ENCODE measurements at regions not wholly inside any gene's neighbourhood (a gene's known extent, or its start where the extent isn't known, plus 50 kb on each side); places are given as distances from the start of the nearest gene placed in this dataset.

DNA sequence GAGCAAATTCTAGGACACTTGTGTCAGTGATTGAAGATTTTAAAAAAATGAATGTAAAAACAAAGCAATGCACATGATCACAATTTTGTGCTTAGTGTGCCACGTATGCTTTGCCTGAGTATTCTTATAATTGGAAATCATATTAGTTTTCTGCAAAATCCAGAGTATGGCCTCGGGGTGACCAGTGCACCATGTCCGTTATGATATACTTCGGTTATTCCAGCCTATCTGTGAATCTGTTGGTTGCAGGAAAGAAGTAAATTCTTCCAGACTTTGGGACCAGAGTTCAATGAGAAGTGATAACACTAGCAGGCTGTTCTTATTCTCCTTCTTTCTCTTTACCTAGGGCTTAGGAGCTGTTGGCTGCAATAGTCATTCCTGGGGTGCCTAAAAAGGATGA is 152.0 kb upstream of the TMC3 start:
- Histone ChIP-seq H3K27me3 (ENCODE audit: control insufficient read depth, insufficient read depth, low read length) (no peaks in the 10 kb centered on the region), H3K36me3 (ENCODE audit: control insufficient read depth, insufficient read depth, low read length) (no peaks in the 10 kb centered on the region), H3K4me3 (ENCODE audit: low read length) (no peak overlapping the region), H3K9me3 (ENCODE audit: control insufficient read depth, insufficient read depth, low read length) (no peaks in the 10 kb centered on the region), H3K27ac (ENCODE audit: low read length) (no peak overlapping the region), H3K4me1 (ENCODE audit: control insufficient read depth, insufficient read depth, low read length) (peaks cover 1% of the 10 kb centered on the region; the same call in 1 of the 2 replicates)
- no peak for DNase-seq (ENCODE audit: low read depth, low spot score)
- no CpG with 5 or more reads among the region's 4 CpGs for WGBS (ENCODE audit: insufficient coverage, insufficient read length)

DNA sequence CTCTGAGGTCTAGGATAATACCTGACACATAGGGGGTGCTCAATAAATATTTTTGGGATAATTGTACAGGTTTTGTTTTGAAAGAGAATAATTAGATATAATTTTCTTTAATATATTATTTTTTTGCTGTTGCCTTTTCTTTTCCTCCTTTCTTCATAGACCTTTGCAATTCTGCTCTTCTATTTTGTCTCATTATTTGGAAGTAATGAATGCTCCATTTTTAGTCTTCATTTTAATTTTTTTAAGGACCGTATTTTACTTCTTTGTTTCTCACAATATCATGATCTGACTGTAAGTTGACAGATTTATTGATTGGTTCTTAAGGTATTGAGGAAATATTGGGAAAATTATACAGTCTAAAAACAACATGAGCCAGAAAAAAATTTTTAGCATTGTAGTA is 150.5 kb upstream of the TMC3 start:
- WGBS (ENCODE audit: insufficient coverage, insufficient read length) = no CpG with 5 or more reads among the region's 1 CpG
- Histone ChIP-seq H3K4me1 (ENCODE audit: control insufficient read depth, insufficient read depth, low read length) (no peaks in the 10 kb centered on the region), H3K27ac (ENCODE audit: low read length) (no peak overlapping the region), H3K4me3 (ENCODE audit: low read length) (no peak overlapping the region), H3K36me3 (ENCODE audit: control insufficient read depth, insufficient read depth, low read length) (no peaks in the 10 kb centered on the region), H3K9me3 (ENCODE audit: control insufficient read depth, insufficient read depth, low read length) (no peaks in the 10 kb centered on the region), H3K27me3 (ENCODE audit: control insufficient read depth, insufficient read depth, low read length) (no peaks in the 10 kb centered on the region)
- no peak for DNase-seq (ENCODE audit: low read depth, low spot score)

DNA sequence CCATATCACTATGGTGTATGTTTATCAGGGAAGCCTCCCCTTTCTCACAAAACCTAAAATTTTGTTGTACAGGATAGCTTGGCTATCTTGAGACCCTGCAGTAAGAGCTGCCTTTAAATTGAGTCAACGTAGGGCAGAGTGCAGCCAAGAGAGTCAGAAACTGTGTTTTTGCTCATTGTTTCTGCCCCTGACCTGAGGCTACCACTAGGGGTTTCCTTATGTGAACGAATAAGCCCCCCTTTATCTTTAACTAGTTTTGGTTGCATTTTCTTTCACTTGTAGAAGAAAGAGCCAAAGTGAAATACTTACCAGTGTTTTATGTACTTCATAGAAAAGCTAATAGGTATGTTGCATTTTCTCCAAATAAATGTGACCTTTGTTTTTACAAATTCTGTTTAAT is 149.9 kb upstream of the TMC3 start:
- Histone ChIP-seq H3K36me3 (ENCODE audit: control insufficient read depth, insufficient read depth, low read length) (no peaks in the 10 kb centered on the region), H3K27me3 (ENCODE audit: control insufficient read depth, insufficient read depth, low read length) (no peaks in the 10 kb centered on the region), H3K9me3 (ENCODE audit: control insufficient read depth, insufficient read depth, low read length) (no peaks in the 10 kb centered on the region), H3K27ac (ENCODE audit: low read length) (no peak overlapping the region), H3K4me3 (ENCODE audit: low read length) (no peak overlapping the region), H3K4me1 (ENCODE audit: control insufficient read depth, insufficient read depth, low read length) (no peaks in the 10 kb centered on the region)
- WGBS (ENCODE audit: insufficient coverage, insufficient read length) = no CpG with 5 or more reads among the region's 2 CpGs
- DNase-seq (ENCODE audit: low read depth, low spot score) = no peak

DNA sequence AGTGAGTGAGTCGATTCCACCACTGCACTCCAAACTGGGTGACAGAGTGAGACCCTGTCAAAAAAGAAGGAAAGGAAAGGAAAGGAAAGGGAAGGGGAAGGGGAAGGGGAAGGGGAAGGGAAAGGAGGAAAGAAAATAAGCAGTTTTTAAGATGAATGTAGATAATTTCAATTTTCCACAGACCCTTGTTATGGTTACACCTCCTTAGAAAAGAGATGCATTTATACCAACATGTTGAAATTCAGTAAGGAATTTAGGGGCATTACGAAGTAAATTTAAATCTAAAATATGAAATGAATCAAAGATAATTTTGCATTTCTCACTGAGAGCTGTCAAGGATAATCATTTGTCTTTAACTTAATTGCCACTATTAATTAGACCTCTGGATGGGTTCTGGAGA is 146.5 kb upstream of the TMC3 start:
- H3K36me3 ChIP-seq (ENCODE audit: control insufficient read depth, insufficient read depth, low read length) = no peaks in the 10 kb centered on the region
- H3K27ac ChIP-seq (ENCODE audit: low read length) = no peak overlapping the region
- no peaks in the 10 kb centered on the region for H3K9me3 ChIP-seq (ENCODE audit: control insufficient read depth, insufficient read depth, low read length)
- H3K4me1 ChIP-seq (ENCODE audit: control insufficient read depth, insufficient read depth, low read length) = no peaks in the 10 kb centered on the region
- H3K4me3 ChIP-seq (ENCODE audit: low read length) = no peak overlapping the region
- no peaks in the 10 kb centered on the region for H3K27me3 ChIP-seq (ENCODE audit: control insufficient read depth, insufficient read depth, low read length)
- WGBS (ENCODE audit: insufficient coverage, insufficient read length) = no CpG with 5 or more reads among the region's 2 CpGs
- DNase-seq (ENCODE audit: low read depth, low spot score) = no peak

DNA sequence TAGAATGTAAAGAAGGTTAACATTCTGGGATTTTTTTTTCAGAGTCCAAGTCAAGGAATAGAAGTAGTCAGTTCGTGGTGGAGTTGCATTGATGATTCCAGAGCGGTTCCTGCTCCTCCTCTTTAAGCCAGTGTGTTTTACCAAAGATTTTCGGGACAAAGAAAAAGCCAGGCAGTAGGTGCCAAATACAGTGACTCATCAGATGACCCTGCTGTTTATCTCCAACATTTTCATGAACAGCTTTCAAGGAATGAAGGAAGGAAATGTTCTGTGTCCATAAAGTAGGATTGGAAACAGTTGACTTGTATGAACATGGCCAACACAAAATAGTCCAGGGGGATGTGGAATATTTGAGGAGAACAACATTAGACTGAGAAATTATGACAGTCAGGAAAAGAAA is 142.4 kb upstream of the TMC3 start:
- Histone ChIP-seq H3K27me3 (ENCODE audit: control insufficient read depth, insufficient read depth, low read length) (no peaks in the 10 kb centered on the region), H3K27ac (ENCODE audit: low read length) (no peak overlapping the region), H3K36me3 (ENCODE audit: control insufficient read depth, insufficient read depth, low read length) (no peaks in the 10 kb centered on the region), H3K4me3 (ENCODE audit: low read length) (no peak overlapping the region), H3K9me3 (ENCODE audit: control insufficient read depth, insufficient read depth, low read length) (no peaks in the 10 kb centered on the region), H3K4me1 (ENCODE audit: control insufficient read depth, insufficient read depth, low read length) (no peaks in the 10 kb centered on the region)
- DNase-seq (ENCODE audit: low read depth, low spot score) = no peak
- no CpG with 5 or more reads among the region's 3 CpGs for WGBS (ENCODE audit: insufficient coverage, insufficient read length)

DNA sequence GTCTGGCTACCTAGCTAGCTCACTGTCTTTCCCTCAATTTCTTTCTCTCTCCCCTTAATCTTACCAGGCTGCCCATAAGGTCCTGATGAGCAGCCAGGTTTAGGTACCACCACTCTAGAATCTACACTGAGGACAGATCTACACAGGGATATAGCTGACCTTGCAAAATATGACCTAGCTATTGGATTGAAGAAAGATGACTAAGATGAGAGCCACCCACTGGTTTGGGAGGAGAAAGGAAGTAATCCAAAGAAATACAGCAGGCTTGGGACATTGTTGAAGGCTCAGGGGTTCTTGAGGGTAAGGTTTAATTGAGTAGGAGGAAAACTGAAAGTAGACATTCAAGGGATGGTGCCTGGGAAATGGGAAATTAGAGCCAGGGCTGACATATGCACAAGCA is 142.0 kb upstream of the TMC3 start:
- Histone ChIP-seq H3K4me1 (ENCODE audit: control insufficient read depth, insufficient read depth, low read length) (no peaks in the 10 kb centered on the region), H3K9me3 (ENCODE audit: control insufficient read depth, insufficient read depth, low read length) (no peaks in the 10 kb centered on the region), H3K27me3 (ENCODE audit: control insufficient read depth, insufficient read depth, low read length) (no peaks in the 10 kb centered on the region), H3K4me3 (ENCODE audit: low read length) (no peak overlapping the region), H3K36me3 (ENCODE audit: control insufficient read depth, insufficient read depth, low read length) (no peaks in the 10 kb centered on the region), H3K27ac (ENCODE audit: low read length) (no peak overlapping the region)
- no peak for DNase-seq (ENCODE audit: low read depth, low spot score)

DNA sequence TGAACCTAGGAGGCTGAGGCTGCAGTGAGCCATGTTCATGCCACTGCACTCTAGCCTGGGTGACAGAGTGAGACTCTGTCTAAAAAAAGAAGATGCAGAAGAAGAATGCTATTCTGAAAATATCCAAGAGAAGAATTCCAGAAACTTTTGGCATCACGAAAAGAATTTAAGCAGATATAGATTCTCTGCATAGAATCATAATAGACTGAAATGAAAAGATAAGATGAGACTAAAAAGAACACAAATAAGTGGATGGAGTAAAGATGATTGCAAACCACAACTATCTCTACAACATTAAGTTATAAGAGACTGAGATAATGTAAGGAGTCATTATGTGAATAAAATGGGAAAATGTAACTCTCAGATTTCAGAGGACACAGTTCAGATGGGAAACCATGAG is 140.7 kb upstream of the TMC3 start:
- Histone ChIP-seq H3K27ac (ENCODE audit: low read length) (no peak overlapping the region), H3K4me3 (ENCODE audit: low read length) (no peak overlapping the region)

DNA sequence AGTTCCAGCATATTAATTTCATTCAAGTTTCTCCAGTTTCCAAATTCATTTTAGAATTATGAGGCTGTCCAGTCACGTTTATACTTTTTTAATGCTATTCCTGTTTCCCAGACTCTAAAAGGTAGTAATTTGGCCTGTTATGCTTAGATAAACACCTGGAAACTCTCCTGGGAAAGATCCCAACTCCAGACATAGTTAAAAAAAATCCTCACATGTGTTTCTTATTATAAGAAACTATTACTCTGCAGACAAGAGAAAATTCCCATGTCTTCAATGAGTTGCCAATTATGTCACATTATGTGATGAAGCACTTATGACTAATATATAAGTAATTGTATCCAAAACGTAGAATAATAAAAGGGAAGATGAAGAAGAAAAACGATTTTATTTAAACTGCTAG is 137.1 kb upstream of the TMC3 start:
- no peaks in the 10 kb centered on the region for H3K4me1 ChIP-seq (ENCODE audit: control insufficient read depth, insufficient read depth, low read length)
- no peaks in the 10 kb centered on the region for H3K27me3 ChIP-seq (ENCODE audit: control insufficient read depth, insufficient read depth, low read length)
- H3K4me3 ChIP-seq (ENCODE audit: low read length) = no peak overlapping the region
- no peaks in the 10 kb centered on the region for H3K36me3 ChIP-seq (ENCODE audit: control insufficient read depth, insufficient read depth, low read length)
- no peak for DNase-seq (ENCODE audit: low read depth, low spot score)
- no CpG with 5 or more reads among the region's 3 CpGs for WGBS (ENCODE audit: insufficient coverage, insufficient read length)
- no peaks in the 10 kb centered on the region for H3K9me3 ChIP-seq (ENCODE audit: control insufficient read depth, insufficient read depth, low read length)
- H3K27ac ChIP-seq (ENCODE audit: low read length) = no peak overlapping the region

More for the DNA sequence above, 140.7 kb upstream of the TMC3 start:
- H3K4me1 ChIP-seq (ENCODE audit: control insufficient read depth, insufficient read depth, low read length) = no peaks in the 10 kb centered on the region
- H3K27me3 ChIP-seq (ENCODE audit: control insufficient read depth, insufficient read depth, low read length) = no peaks in the 10 kb centered on the region
- no CpG with 5 or more reads among the region's 1 CpG for WGBS (ENCODE audit: insufficient coverage, insufficient read length)
- H3K9me3 ChIP-seq (ENCODE audit: control insufficient read depth, insufficient read depth, low read length) = no peaks in the 10 kb centered on the region
- DNase-seq (ENCODE audit: low read depth, low spot score) = no peak
- H3K36me3 ChIP-seq (ENCODE audit: control insufficient read depth, insufficient read depth, low read length) = no peaks in the 10 kb centered on the region

DNA sequence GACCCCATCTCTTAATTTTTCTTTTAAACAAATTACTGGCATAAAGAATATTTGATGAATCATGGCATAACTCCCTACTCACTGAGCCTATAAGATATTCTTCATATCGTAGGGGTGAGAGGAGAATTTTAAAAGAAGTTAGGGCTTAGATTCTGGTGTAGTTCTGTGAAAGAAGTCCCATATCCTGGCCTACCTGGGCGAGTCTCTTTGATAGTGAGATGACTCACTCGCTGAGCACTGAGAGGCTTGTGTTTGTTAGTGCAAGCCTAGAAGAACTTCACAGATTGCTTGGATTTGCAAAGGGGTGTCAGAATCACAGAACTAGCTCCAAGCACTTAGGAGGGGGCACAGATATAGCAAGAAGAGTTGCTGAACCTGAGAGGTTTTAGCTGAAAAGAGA is 133.8 kb upstream of the TMC3 start:
- DNase-seq (ENCODE audit: low read depth, low spot score) = no peak
- H3K27me3 ChIP-seq (ENCODE audit: control insufficient read depth, insufficient read depth, low read length) = no peaks in the 10 kb centered on the region
- no peaks in the 10 kb centered on the region for H3K36me3 ChIP-seq (ENCODE audit: control insufficient read depth, insufficient read depth, low read length)
- no CpG with 5 or more reads among the region's 3 CpGs for WGBS (ENCODE audit: insufficient coverage, insufficient read length)
- no peaks in the 10 kb centered on the region for H3K4me1 ChIP-seq (ENCODE audit: control insufficient read depth, insufficient read depth, low read length)
- H3K27ac ChIP-seq (ENCODE audit: low read length) = no peak overlapping the region
- no peak overlapping the region for H3K4me3 ChIP-seq (ENCODE audit: low read length)
- no peaks in the 10 kb centered on the region for H3K9me3 ChIP-seq (ENCODE audit: control insufficient read depth, insufficient read depth, low read length)

DNA sequence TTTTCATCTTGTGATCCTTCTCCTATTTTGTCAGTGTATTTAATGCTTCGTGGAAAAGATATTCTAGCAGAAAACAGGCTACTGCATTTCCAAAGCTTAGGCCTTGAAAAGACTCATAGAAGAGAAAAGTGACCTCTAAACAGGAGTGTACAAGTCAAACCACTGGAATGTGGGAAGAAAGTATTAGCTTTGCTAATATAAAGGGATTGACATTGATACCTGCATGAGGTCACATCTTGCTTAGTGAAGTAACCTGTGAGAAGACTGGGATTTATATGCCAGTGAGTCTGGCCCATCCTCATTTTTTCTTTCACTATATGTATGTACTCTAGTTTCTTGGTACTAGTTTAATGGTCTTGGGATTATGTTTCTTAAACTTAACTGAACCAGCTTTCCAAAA is 132.9 kb upstream of the TMC3 start:
- Histone ChIP-seq H3K27me3 (ENCODE audit: control insufficient read depth, insufficient read depth, low read length) (no peaks in the 10 kb centered on the region), H3K27ac (ENCODE audit: low read length) (no peak overlapping the region), H3K9me3 (ENCODE audit: control insufficient read depth, insufficient read depth, low read length) (no peaks in the 10 kb centered on the region), H3K36me3 (ENCODE audit: control insufficient read depth, insufficient read depth, low read length) (no peaks in the 10 kb centered on the region), H3K4me3 (ENCODE audit: low read length) (no peak overlapping the region), H3K4me1 (ENCODE audit: control insufficient read depth, insufficient read depth, low read length) (no peaks in the 10 kb centered on the region)
- no CpG with 5 or more reads among the region's 1 CpG for WGBS (ENCODE audit: insufficient coverage, insufficient read length)
- no peak for DNase-seq (ENCODE audit: low read depth, low spot score)

DNA sequence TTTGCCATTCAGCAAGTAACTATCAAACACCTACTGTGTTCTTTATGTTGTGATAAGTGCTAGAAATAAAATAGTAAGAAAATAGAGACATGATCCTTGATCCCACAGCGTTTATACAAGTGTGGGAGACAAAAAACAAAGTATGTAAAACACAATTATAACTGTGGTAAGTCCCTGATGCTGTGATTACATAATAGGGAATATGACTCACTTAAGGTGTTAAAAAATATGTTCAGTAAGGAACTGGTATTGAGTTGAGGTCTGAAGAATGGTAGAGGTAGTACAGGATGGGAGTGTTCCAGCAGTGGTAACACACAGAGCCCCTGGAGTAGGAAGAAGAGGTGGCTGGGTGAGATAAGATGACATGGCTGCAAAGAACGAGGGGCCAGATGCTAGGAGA is 132.1 kb upstream of the TMC3 start:
- no peak for DNase-seq (ENCODE audit: low read depth, low spot score)
- Histone ChIP-seq H3K9me3 (ENCODE audit: control insufficient read depth, insufficient read depth, low read length) (no peaks in the 10 kb centered on the region), H3K4me3 (ENCODE audit: low read length) (no peak overlapping the region), H3K27ac (ENCODE audit: low read length) (no peak overlapping the region), H3K27me3 (ENCODE audit: control insufficient read depth, insufficient read depth, low read length) (no peaks in the 10 kb centered on the region), H3K4me1 (ENCODE audit: control insufficient read depth, insufficient read depth, low read length) (no peaks in the 10 kb centered on the region), H3K36me3 (ENCODE audit: control insufficient read depth, insufficient read depth, low read length) (no peaks in the 10 kb centered on the region)
- no CpG with 5 or more reads among the region's 2 CpGs for WGBS (ENCODE audit: insufficient coverage, insufficient read length)
